CD1c-positive myeloid dendritic cell (primary cell): ENCODE measurements at regions not wholly inside any gene's neighbourhood (a gene's known extent, or its start where the extent isn't known, plus 50 kb on each side); places are given as distances from the start of the nearest gene placed in this dataset.

ENCODE experiments used
- DNase-seq: peaks from one replicate; pipeline ENCODE4 v3.0.0-alpha.2; 2016; ENCODE audit errors: extremely low spot score

DNA sequence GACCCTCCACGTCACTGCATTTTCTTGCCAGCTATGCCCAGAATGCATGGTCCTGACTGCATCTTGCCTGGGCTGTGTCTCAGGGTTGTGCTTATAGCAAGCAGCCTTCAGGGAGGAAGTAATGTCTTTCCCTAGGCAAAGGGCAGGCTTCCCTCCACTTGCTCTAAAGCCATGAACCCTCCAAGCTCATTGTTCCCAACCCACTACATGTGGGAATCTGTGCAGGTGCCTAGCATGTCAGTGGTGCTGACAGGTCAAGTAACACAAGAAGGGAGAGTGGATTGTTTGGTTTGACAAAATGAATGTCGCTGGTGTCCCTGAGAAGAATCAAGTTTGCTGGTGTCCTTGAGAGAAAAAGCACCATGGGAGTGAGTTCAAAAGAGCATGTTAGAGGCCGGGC lies 53.9 kb upstream of the UCN3 start:
- DNase-seq: no peak

DNA sequence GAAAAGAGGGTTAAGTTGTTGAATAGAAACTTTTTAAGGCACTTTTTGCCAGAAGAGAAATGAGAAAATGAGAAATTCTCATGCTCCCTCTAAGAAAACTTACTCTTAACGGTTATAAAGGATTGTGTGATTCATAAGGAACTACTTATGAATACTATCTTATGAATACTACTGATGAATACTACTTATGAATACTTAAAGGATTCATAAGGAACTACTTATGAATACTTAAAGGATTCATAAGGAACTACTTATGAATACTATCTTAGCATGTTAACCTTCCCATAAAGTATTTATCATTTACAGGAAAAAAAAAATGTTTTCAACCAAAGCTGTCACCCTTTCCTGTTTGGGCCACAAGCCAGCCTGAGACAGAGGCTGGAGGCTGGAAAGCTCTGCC lies 53.1 kb upstream of the UCN3 start:
- DNase-seq: no peak

DNA sequence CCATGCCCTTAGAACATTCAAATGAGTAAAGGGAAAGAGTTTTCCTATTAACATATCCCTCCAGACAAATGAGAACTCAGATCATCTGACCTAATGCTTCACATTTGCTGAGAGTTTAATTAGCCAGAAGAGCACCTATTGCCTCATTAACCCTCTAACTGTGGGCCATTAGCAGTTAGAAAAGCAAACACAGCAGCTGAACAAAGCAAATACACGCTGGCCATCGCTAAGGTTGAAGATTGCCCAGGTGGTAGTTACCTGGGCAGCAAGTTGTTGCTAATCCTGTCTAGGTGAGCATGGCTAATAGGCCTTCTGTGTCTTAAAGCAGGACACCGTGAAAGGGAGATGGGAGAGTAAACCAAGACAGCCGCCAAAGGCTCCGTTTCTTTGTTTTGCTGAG lies 49.9 kb upstream of the UCN3 start:
- no peak for DNase-seq
